ENCODE measurements at regions not wholly inside any gene's neighbourhood (a gene's known extent, or its start where the extent isn't known, plus 50 kb on each side); places are given as distances from the start of the nearest gene placed in this dataset.

DNA sequence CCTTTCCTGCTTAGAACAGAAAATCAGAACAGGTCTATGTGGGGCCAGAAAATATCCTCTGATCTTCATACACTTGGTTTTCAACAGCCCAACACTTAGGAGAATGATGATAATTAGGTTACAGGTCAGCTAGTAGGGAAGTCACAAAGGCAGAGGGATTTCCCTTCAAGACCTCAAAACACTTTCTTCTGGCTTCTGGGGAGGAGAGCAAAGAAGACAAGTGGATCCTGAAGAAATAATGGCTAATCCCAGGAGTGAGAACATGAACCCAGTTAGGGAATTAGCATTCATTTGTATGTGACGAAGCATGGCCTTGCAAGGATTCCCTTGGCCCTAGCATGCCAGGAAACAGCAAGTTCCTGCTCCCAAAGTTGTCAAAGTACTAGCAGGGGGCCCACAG, 223.3 kb downstream of the BCAT1 start:
- Histone ChIP-seq H3K4me1 (ENCODE audit: control insufficient read depth, insufficient read depth, low read length) (no peaks in the 10 kb centered on the region), H3K18ac (ENCODE audit: low read depth, low read length) (no peak overlapping the region), H3K9me1 (ENCODE audit: insufficient read depth, low read length) (0 out of 2 replicates have a peak, but pooled peaks cover 4% of the 10 kb centered on the region), H3K4me3 (ENCODE audit: insufficient read depth, low read depth, low read length) (no peak overlapping the region), H4K5ac (ENCODE audit: low read depth, low read length) (no peak overlapping the region), H3K79me1 (ENCODE audit: low read depth in 1 of 2, low read length in 2 of 2) (no peaks in the 10 kb centered on the region), H4K20me1 (ENCODE audit: insufficient read depth, low read length) (no peaks in the 10 kb centered on the region), H3K23ac (ENCODE audit: low read depth, low read length) (no peak overlapping the region), H2AK5ac (ENCODE audit: low read depth, low read length) (no peak overlapping the region), H3K56ac (ENCODE audit: extremely low read depth, insufficient read depth, low read length) (no peak overlapping the region), H2AFZ (replicated peaks; ENCODE audit: low read length, poor library complexity) (no peak overlapping the region), H2BK5ac (ENCODE audit: low read depth, low read length, poor library complexity, severe bottlenecking) (no peak overlapping the region), H2BK120ac (ENCODE audit: low read depth, low read length) (no peak overlapping the region), H3K14ac (replicated peaks; ENCODE audit: low read depth, low read length) (no peak overlapping the region), H3K36me3 (ENCODE audit: control insufficient read depth, insufficient read depth, low read length) (no peaks in the 10 kb centered on the region), H3K9ac (ENCODE audit: low read depth, low read length) (no peak overlapping the region), H4K91ac (ENCODE audit: insufficient read depth, low read depth, low read length) (no peak overlapping the region), H3K4ac (ENCODE audit: low read depth, low read length) (no peak overlapping the region), H4K8ac (ENCODE audit: low read depth in 2 of 2, low read length in 2 of 2) (no peak overlapping the region), H2BK20ac (ENCODE audit: low read depth, low read length) (no peak overlapping the region), H3K4me2 (ENCODE audit: low read depth, low read length) (no peak overlapping the region), H2AK9ac (replicated peaks; ENCODE audit: low read depth, low read length, poor library complexity) (no peak overlapping the region), H3K27ac (ENCODE audit: insufficient read depth, low read length) (no peak overlapping the region), H3K9me3 (ENCODE audit: control insufficient read depth, insufficient read depth, low read length) (no peaks in the 10 kb centered on the region), H3K27me3 (ENCODE audit: control insufficient read depth, insufficient read depth, low read length) (no peaks in the 10 kb centered on the region), H2BK15ac (ENCODE audit: low read depth, low read length) (no peak overlapping the region)
- intact Hi-C loops (cut with micrococcal nuclease) (loop anchor here (5.0 kb wide), 3 partner anchors 163 to 1518 kb away; no protein-coding TSS in a partner anchor), dilution Hi-C loops (cut with HindIII; ENCODE audit: low sequenced_read_pairs, unreplicated experiment) (no loop called here), in situ Hi-C loops (cut with MboI; ENCODE audit: low sequenced_read_pairs) (no loop called here)
- WGBS, 2 experiments (ENCODE audit: extremely low coverage in 2 of 2, insufficient read length in 1 of 2) = no CpG with 5 or more reads among the region's 1 CpG
- no TSS peak for BruUV-seq (replicated peaks)
- ChIA-PET POLR2A (ENCODE audit: unreplicated experiment) (no interaction called here), CTCF (no interaction called here)
- TF ChIP-seq, protein P1, sequence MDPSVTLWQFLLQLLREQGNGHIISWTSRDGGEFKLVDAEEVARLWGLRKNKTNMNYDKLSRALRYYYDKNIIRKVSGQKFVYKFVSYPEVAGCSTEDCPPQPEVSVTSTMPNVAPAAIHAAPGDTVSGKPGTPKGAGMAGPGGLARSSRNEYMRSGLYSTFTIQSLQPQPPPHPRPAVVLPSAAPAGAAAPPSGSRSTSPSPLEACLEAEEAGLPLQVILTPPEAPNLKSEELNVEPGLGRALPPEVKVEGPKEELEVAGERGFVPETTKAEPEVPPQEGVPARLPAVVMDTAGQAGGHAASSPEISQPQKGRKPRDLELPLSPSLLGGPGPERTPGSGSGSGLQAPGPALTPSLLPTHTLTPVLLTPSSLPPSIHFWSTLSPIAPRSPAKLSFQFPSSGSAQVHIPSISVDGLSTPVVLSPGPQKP (IDR thresholded peaks at IDR 0.05; ENCODE audit: borderline replicate concordance, low read depth, low read length) = no peak
- TF ChIP-seq RFX5 (IDR thresholded peaks at IDR 0.05; ENCODE audit: low read depth, low read length) = no peak
- TF ChIP-seq MAFK (IDR thresholded peaks at IDR 0.05; ENCODE audit: low read depth, low read length) = no peak
- TF ChIP-seq NFE2L2 (IDR thresholded peaks at IDR 0.05; ENCODE audit: low read depth, low read length) = no peak
- no peak for TF ChIP-seq SMC3 (IDR thresholded peaks at IDR 0.05; ENCODE audit: low read depth, low read length)
- no peak for TF ChIP-seq RCOR1 (IDR thresholded peaks at IDR 0.05; ENCODE audit: insufficient replicate concordance, low read length)
- no peak for TF ChIP-seq CHD1 (IDR thresholded peaks at IDR 0.05; ENCODE audit: low read depth, low read length)
- TF ChIP-seq POLR2A (IDR thresholded peaks at IDR 0.05; ENCODE audit: low read depth, low read length) = no peak
- TF ChIP-seq BHLHE40 (IDR thresholded peaks at IDR 0.05; ENCODE audit: low read depth, low read length) = no peak
- TF ChIP-seq MXI1 (IDR thresholded peaks at IDR 0.05; ENCODE audit: borderline replicate concordance, low read depth, low read length) = no peak
- TF ChIP-seq, protein P2, sequence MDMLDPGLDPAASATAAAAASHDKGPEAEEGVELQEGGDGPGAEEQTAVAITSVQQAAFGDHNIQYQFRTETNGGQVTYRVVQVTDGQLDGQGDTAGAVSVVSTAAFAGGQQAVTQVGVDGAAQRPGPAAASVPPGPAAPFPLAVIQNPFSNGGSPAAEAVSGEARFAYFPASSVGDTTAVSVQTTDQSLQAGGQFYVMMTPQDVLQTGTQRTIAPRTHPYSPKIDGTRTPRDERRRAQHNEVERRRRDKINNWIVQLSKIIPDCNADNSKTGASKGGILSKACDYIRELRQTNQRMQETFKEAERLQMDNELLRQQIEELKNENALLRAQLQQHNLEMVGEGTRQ (IDR thresholded peaks at IDR 0.05; ENCODE audit: low read depth, low read length) = no peak
- no peak for ATAC-seq (ENCODE audit: low read depth)
- no peak for DNase-seq

Data from IMR-90 (cell line).